ENCODE measurements at regions not wholly inside any gene's neighbourhood (a gene's known extent, or its start where the extent isn't known, plus 50 kb on each side); places are given as distances from the start of the nearest gene placed in this dataset.

- TF ChIP-seq, protein P1, sequence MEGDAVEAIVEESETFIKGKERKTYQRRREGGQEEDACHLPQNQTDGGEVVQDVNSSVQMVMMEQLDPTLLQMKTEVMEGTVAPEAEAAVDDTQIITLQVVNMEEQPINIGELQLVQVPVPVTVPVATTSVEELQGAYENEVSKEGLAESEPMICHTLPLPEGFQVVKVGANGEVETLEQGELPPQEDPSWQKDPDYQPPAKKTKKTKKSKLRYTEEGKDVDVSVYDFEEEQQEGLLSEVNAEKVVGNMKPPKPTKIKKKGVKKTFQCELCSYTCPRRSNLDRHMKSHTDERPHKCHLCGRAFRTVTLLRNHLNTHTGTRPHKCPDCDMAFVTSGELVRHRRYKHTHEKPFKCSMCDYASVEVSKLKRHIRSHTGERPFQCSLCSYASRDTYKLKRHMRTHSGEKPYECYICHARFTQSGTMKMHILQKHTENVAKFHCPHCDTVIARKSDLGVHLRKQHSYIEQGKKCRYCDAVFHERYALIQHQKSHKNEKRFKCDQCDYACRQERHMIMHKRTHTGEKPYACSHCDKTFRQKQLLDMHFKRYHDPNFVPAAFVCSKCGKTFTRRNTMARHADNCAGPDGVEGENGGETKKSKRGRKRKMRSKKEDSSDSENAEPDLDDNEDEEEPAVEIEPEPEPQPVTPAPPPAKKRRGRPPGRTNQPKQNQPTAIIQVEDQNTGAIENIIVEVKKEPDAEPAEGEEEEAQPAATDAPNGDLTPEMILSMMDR (IDR thresholded peaks at IDR 0.05; ENCODE audit: extremely low read depth, insufficient read depth, missing control alignments): no peak
- no peak for DNase-seq (ENCODE audit: low spot score)
- in situ Hi-C loops (cut with MboI; ENCODE audit: low pct_unique_long_range_greater_than_20kb, low sequenced_read_pairs, unreplicated experiment): no loop called here
Observed at GRCh38 chr6:97919046-97919445, 636.0 kb upstream of the MMS22L start.

GRCh38 chr6:97919631-97920030 is 636.6 kb upstream of the MMS22L start:
- no peak for DNase-seq (ENCODE audit: low spot score)
- TF ChIP-seq, protein P1 (IDR thresholded peaks at IDR 0.05; ENCODE audit: extremely low read depth, insufficient read depth, missing control alignments): no peak
- in situ Hi-C loops (cut with MboI; ENCODE audit: low pct_unique_long_range_greater_than_20kb, low sequenced_read_pairs, unreplicated experiment): no loop called here

DNA sequence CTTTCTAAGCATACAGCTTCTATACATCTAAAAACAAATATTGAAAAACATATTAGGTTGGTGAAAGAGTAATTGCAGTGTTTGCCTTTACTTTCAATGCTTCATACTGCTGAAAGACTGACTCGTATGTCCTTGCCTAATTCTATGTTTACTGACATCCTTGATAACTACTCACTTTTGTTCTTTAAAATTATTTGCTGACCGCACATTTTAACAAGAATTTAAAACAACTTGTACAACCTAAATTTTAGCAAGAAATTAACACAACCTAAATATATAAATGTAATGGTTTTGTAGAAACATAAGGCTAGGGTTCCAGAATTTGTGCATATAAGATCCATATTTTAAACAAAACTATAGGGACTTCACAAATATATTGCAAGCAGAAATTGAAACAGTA is 640.2 kb upstream of the MMS22L start:
- no peak for DNase-seq (ENCODE audit: low spot score)
- TF ChIP-seq, protein P1 (IDR thresholded peaks at IDR 0.05; ENCODE audit: extremely low read depth, insufficient read depth, missing control alignments): no peak
- in situ Hi-C loops (cut with MboI; ENCODE audit: low pct_unique_long_range_greater_than_20kb, low sequenced_read_pairs, unreplicated experiment): no loop called here

DNA sequence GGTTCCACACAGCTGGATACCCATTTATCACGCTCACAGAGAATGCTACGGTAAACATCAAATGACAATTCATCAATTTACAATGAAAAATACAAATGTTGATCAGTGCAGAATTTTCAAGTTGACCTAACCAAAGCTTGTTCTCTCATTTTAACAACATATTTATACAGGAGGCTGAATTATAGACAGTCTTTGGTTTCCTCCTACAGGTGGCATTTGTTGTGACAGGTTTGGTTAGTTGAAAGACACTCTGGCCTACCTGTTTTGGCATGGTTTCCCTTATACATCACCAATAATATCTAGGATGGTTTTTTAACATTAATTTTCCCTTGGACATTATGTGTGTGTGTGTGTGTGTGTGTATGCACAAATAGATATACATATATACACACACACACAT is 642.5 kb upstream of the MMS22L start:
- TF ChIP-seq, protein P1 (IDR thresholded peaks at IDR 0.05; ENCODE audit: extremely low read depth, insufficient read depth, missing control alignments): peak; percentile 10
- in situ Hi-C loops (cut with MboI; ENCODE audit: low pct_unique_long_range_greater_than_20kb, low sequenced_read_pairs, unreplicated experiment): no loop called here
- no peak for DNase-seq (ENCODE audit: low spot score)

- TF ChIP-seq, protein P1 (IDR thresholded peaks at IDR 0.05; ENCODE audit: extremely low read depth, insufficient read depth, missing control alignments): no peak
- DNase-seq (ENCODE audit: low spot score): no peak
- in situ Hi-C loops (cut with MboI; ENCODE audit: low pct_unique_long_range_greater_than_20kb, low sequenced_read_pairs, unreplicated experiment): no loop called here
Observed at GRCh38 chr6:97939440-97940168, 656.6 kb upstream of the MMS22L start.

GRCh38 chr6:97947841-97948240 is 664.8 kb upstream of the MMS22L start:
- in situ Hi-C loops (cut with MboI; ENCODE audit: low pct_unique_long_range_greater_than_20kb, low sequenced_read_pairs, unreplicated experiment): no loop called here
- TF ChIP-seq, protein P1 (IDR thresholded peaks at IDR 0.05; ENCODE audit: extremely low read depth, insufficient read depth, missing control alignments): no peak
- no peak for DNase-seq (ENCODE audit: low spot score)

All from GM13977 (cell line).